Transverse colon (tissue), 4 donors: ENCODE measurements at regions not wholly inside any gene's neighbourhood (a gene's known extent, or its start where the extent isn't known, plus 50 kb on each side); places are given as distances from the start of the nearest gene placed in this dataset.

Experiments used
- POLR2A ChIP-seq: fragments of 450-650 bp; IDR thresholded peaks from one replicate; pipeline ENCODE4 v1.6.1; 2016; ENCODE audit warnings: antibody characterized with exemption, mild to moderate bottlenecking, moderate library complexity
- POLR2AphosphoS5 ChIP-seq, 3 donors: sonication (generic); formaldehyde crosslinking; IDR thresholded peaks; one replicate each; pipeline ENCODE4 v1.6.1; 2016; ENCODE audit warnings: antibody characterized with exemption in 3 of 3
- TF ChIP-seq, protein P1 (sequence below), 5 experiments: fragments of 200-600 bp in 3 of 5; fragments of 450-650 bp in 2 of 5; sonication (generic) in 3 of 5; IDR thresholded peaks; 1 replicate in 2 of 5; 2 replicates in 3 of 5; pipeline ENCODE4 v1.5.1; 2016 to 2017; ENCODE audit warnings: antibody characterized with exemption in 5 of 5, inconsistent platforms in 3 of 5, mild to moderate bottlenecking in 2 of 5, moderate library complexity in 1 of 5

DNA sequence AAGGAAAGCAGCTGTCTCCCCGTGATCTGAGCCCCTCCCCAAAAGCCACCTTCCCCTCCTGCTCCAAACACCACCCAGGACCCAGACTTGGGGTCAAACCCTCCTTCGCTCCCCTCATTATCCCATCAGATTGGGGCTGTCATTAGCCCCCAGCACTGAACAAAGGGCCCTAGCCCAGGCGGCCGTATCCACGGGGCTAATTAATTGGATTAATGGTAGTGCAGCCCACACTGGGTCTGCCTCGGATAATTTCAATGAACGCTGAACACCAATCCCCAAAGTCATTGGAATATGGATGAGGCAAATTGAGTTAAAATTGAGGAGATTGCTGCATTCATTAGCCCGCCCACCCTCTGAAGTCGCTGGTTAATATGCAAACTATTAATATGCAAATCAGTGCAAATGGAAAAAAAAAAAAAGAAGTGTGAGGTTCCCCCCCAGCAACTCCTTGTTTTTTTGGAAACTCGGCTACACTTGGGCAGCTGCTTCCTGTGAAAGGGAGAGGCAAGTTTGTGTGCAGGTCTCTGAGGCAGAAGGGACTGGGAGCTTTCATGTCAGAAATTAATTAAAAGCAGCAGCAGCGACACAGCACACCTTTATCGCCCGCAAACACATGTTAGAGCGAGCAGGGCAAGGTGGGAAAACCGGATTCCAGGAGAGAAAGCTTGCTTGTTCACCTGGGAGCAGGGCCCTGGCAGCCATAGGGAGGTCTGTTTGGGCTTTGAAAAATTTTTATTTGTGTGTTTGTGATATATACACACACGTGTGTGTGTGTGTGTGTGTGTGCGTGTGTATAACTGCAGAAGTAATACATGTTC, 517.8 kb downstream of the MIAT start:
- TF ChIP-seq POLR2A (no peak), POLR2AphosphoS5 (IDR thresholded peaks at IDR 0.05) (no peak)
- TF ChIP-seq, protein P1, sequence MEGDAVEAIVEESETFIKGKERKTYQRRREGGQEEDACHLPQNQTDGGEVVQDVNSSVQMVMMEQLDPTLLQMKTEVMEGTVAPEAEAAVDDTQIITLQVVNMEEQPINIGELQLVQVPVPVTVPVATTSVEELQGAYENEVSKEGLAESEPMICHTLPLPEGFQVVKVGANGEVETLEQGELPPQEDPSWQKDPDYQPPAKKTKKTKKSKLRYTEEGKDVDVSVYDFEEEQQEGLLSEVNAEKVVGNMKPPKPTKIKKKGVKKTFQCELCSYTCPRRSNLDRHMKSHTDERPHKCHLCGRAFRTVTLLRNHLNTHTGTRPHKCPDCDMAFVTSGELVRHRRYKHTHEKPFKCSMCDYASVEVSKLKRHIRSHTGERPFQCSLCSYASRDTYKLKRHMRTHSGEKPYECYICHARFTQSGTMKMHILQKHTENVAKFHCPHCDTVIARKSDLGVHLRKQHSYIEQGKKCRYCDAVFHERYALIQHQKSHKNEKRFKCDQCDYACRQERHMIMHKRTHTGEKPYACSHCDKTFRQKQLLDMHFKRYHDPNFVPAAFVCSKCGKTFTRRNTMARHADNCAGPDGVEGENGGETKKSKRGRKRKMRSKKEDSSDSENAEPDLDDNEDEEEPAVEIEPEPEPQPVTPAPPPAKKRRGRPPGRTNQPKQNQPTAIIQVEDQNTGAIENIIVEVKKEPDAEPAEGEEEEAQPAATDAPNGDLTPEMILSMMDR (IDR thresholded peaks at IDR 0.05), result no peak
